ENCODE measurements at regions not wholly inside any gene's neighbourhood (a gene's known extent, or its start where the extent isn't known, plus 50 kb on each side); places are given as distances from the start of the nearest gene placed in this dataset.

DNA sequence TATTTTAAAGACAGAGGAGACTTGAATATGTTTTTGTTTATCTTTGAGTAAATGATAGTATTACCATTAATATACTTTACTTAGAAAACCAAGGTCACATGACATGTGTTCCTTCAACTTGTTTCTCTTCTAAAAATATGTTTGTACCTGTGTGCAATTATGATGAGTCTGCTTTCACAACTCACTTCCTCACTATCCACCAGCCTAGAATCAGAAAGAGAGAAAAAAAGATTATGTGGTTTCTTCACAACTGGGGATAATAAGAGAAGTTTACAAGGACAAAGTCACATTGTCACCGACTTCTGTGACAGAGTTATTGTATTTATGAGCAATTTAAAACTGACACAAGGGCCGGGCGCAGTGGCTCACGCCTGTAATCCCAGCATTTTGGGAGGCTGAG is 1112.1 kb downstream of the RPA4 start:
- H3K4me1 Mint-ChIP-seq (ENCODE audit: low read depth) = no peaks in the 10 kb centered on the region
- no peak overlapping the region for H3K27ac Mint-ChIP-seq
- no peaks in the 10 kb centered on the region for H3K36me3 Mint-ChIP-seq (ENCODE audit: low read depth)
- DNase-seq = no peak
- CTCF ChIA-PET = no interaction called here
- no peak overlapping the region for H3K4me3 Mint-ChIP-seq
- H3K27me3 Mint-ChIP-seq (ENCODE audit: low read depth) = no peaks in the 10 kb centered on the region
- intact Hi-C loops (cut with micrococcal nuclease) = no loop called here
- H3K9me3 Mint-ChIP-seq = no peaks in the 10 kb centered on the region

DNA sequence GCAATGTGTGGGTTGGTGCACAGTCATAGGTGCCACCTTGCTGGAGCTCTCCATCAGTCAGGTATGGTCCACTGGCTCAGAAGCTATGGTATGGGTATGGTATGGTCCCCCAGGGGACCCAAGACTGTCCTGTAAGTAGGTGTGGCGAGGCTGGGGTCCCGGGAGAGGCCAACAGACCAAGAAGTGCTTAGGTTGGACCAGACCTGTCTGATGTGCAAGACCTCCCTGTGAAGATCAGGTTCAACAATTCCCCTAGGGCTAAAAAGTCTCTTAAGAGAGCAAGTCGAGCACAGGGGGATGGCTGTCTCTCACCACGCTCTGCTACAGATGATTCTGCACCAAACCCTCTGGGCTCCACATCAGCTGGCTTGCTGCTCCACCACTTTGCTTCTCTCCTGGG is 1145.0 kb downstream of the RPA4 start:
- H3K4me3 Mint-ChIP-seq = no peak overlapping the region
- no peaks in the 10 kb centered on the region for H3K27me3 Mint-ChIP-seq (ENCODE audit: low read depth)
- H3K9me3 Mint-ChIP-seq = no peaks in the 10 kb centered on the region
- H3K4me1 Mint-ChIP-seq (ENCODE audit: low read depth) = no peaks in the 10 kb centered on the region
- H3K36me3 Mint-ChIP-seq (ENCODE audit: low read depth) = no peaks in the 10 kb centered on the region
- no peak overlapping the region for H3K27ac Mint-ChIP-seq
- intact Hi-C loops (cut with micrococcal nuclease) = no loop called here
- no peak for DNase-seq
- CTCF ChIA-PET = no interaction called here

DNA sequence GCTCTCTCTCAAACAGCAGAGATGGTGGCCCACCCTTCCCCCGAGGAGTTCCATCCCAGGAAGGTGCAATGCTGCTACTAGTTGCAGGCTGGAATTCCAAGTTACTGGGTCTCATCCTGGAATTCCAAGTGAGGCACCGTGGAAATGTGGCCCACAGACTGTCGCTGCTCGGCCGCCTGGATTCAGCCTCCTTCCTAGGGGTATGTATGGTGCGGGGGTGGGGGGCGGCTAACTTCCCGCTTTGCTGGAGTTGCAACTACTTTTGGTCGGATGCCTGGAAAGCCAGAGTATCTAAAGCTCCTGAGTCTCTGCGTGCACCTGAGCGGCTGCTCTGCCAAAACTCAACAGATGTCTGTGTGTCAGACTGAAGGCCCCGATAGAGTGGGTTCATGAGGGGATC is 1146.2 kb downstream of the RPA4 start:
- H3K9me3 Mint-ChIP-seq = no peaks in the 10 kb centered on the region
- no peak for DNase-seq
- no peak overlapping the region for H3K4me3 Mint-ChIP-seq

DNA sequence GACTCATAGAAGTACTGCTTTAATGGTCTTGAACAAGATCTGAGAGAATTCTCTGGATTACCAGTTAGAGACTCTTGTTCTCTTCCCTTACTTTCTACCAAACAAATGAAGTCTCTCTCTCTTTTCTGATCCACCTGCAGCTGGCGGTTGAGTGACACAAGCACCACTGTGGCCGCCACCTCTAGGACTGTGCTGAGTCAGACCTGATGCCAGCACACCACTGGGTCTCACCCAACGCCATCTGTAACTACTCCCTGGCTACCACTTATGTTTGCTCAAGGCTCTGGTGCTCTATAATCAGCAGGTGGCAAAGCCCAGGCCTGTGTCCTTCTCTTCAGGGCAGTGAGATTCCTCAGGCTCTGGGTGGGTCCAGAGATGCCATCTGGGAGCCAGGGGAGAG is 1173.5 kb downstream of the RPA4 start:
- intact Hi-C loops (cut with micrococcal nuclease) = no loop called here
- H3K27ac Mint-ChIP-seq = no peak overlapping the region
- H3K9me3 Mint-ChIP-seq = peaks cover 7% of the 10 kb centered on the region
- no peaks in the 10 kb centered on the region for H3K4me1 Mint-ChIP-seq (ENCODE audit: low read depth)
- no peaks in the 10 kb centered on the region for H3K36me3 Mint-ChIP-seq (ENCODE audit: low read depth)
- no peak for DNase-seq
- H3K27me3 Mint-ChIP-seq (ENCODE audit: low read depth) = no peaks in the 10 kb centered on the region
- CTCF ChIA-PET = no interaction called here
- H3K4me3 Mint-ChIP-seq = no peak overlapping the region

More for the DNA sequence above, 1146.2 kb downstream of the RPA4 start:
- no peaks in the 10 kb centered on the region for H3K36me3 Mint-ChIP-seq (ENCODE audit: low read depth)
- H3K27ac Mint-ChIP-seq = no peak overlapping the region
- intact Hi-C loops (cut with micrococcal nuclease) = no loop called here
- H3K4me1 Mint-ChIP-seq (ENCODE audit: low read depth) = no peaks in the 10 kb centered on the region
- no peaks in the 10 kb centered on the region for H3K27me3 Mint-ChIP-seq (ENCODE audit: low read depth)
- CTCF ChIA-PET = no interaction called here

DNA sequence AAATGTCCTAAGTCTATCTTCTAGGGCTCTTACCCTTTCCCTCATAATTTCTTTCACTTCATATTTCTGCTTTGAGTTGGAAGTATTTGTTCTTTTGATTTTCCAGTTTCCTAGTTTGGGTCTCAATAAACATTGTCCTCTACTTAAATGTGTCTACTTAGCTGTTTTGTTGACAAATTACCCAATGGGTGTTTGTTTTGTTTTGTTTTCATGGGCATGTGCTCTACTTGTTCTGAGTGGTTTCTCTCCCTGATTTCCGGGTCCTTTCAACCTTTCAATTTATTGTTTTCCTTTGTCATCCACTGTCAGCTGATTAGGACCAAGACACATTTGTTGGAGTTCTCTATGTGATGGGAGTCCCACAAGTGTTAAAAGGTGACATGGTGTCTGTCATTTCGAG is 1181.4 kb downstream of the RPA4 start:
- CTCF ChIA-PET = no interaction called here
- Mint-ChIP-seq H3K4me3 (no peak overlapping the region), H3K9me3 (no peaks in the 10 kb centered on the region), H3K27me3 (ENCODE audit: low read depth) (no peaks in the 10 kb centered on the region), H3K27ac (no peak overlapping the region), H3K4me1 (ENCODE audit: low read depth) (no peaks in the 10 kb centered on the region), H3K36me3 (ENCODE audit: low read depth) (no peaks in the 10 kb centered on the region)
- intact Hi-C loops (cut with micrococcal nuclease) = no loop called here
- DNase-seq = no peak

DNA sequence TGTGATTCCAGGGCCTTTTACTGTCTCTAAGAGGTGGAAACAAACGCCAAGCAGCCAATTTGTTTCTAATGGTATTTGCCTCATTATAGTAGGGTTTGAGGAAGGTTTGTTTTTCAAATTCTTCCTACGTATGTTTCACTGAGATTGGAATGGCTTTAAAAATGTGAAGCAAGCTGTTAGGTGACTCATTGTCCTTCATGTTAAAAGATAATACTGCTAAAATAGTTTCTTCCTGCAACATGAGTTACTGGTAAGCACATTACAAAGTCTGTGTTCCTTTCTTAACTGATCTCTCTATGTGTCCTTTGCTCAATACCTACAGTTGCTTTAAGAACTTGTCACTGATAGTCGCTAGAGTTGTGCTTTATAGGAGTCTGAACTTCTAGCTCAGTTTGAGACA is 1183.9 kb downstream of the RPA4 start:
- Mint-ChIP-seq H3K9me3 (no peaks in the 10 kb centered on the region), H3K4me3 (no peak overlapping the region), H3K27ac (no peak overlapping the region), H3K36me3 (ENCODE audit: low read depth) (no peaks in the 10 kb centered on the region), H3K27me3 (ENCODE audit: low read depth) (no peaks in the 10 kb centered on the region), H3K4me1 (ENCODE audit: low read depth) (no peaks in the 10 kb centered on the region)
- CTCF ChIA-PET = no interaction called here
- intact Hi-C loops (cut with micrococcal nuclease) = no loop called here
- no peak for DNase-seq

DNA sequence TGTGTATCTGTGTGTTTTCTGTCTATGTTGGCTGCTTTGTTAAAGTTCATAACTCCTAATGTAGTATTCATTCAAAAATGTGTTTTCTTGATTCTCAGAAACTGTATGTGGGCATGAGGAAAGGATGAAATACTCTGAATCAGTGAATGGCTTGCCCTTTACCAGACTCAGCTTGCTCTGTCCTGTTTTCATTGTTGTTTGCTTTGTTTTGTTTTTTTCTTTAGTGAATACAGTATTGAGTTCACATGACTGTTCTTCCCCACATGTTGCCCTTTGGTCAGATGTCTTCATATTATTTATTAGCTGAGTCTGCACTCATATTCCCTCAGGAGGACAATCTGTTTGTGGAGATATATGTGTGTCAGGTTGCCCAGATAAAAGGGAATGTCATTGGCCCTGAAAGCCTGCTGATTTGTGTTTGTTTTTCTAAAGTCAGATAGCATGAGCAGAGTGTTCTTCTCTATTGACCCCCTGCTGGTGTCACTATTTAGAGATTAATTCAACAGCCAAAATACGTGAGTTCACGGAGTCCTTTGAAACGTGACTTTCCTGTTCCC is 1184.4 kb downstream of the RPA4 start:
- no peaks in the 10 kb centered on the region for H3K4me1 Mint-ChIP-seq (ENCODE audit: low read depth)
- intact Hi-C loops (cut with micrococcal nuclease) = no loop called here
- H3K9me3 Mint-ChIP-seq = no peaks in the 10 kb centered on the region
- CTCF ChIA-PET = no interaction called here
- no peak for DNase-seq
- no peaks in the 10 kb centered on the region for H3K36me3 Mint-ChIP-seq (ENCODE audit: low read depth)
- H3K4me3 Mint-ChIP-seq = no peak overlapping the region
- no peak overlapping the region for H3K27ac Mint-ChIP-seq
- H3K27me3 Mint-ChIP-seq (ENCODE audit: low read depth) = no peaks in the 10 kb centered on the region

DNA sequence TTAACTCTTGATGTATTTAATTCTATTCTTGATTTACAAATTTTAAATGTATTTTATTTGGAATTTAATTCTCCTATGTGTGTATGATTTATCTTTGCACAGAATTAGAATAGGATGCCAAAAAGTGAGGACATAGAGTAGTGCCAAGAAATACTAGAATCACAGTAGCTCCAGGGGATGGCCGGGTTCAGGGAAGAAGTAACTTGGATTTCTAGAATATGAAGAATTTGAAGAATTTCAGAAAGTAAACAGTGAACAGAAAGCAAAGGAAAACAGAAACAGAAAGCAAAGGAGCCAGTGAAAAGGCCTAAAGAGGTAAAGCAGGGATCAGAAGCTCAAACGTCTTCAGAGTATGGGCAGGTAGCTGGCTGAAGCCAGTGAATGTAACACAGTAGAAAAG is 1187.6 kb downstream of the RPA4 start:
- Mint-ChIP-seq H3K9me3 (no peaks in the 10 kb centered on the region), H3K27me3 (ENCODE audit: low read depth) (no peaks in the 10 kb centered on the region), H3K27ac (no peak overlapping the region), H3K4me1 (ENCODE audit: low read depth) (no peaks in the 10 kb centered on the region), H3K4me3 (no peak overlapping the region), H3K36me3 (ENCODE audit: low read depth) (no peaks in the 10 kb centered on the region)
- intact Hi-C loops (cut with micrococcal nuclease) = no loop called here
- CTCF ChIA-PET = no interaction called here
- DNase-seq = no peak

DNA sequence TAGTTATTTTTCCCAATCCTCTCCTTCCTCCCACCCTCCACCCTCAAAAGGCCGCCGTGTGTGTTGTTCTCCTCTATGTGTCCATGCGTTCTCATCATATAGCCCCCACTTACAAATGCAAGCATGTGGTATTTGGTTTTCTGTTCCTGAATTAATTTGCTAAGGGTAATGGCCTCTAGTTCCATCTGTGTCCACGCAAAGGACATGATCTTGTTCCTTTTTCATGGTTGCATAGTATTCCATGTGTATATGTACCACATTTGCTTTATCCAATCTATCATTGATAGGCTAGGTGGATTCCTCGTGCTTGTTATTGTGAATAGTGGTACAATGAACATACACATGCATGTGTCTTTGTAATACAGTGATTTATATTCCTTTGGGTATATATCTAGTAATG is 1193.7 kb downstream of the RPA4 start:
- Mint-ChIP-seq H3K27me3 (ENCODE audit: low read depth) (no peaks in the 10 kb centered on the region), H3K4me1 (ENCODE audit: low read depth) (no peaks in the 10 kb centered on the region), H3K4me3 (no peak overlapping the region), H3K9me3 (no peaks in the 10 kb centered on the region), H3K27ac (no peak overlapping the region), H3K36me3 (ENCODE audit: low read depth) (no peaks in the 10 kb centered on the region)
- DNase-seq = no peak
- CTCF ChIA-PET = no interaction called here
- intact Hi-C loops (cut with micrococcal nuclease) = no loop called here

DNA sequence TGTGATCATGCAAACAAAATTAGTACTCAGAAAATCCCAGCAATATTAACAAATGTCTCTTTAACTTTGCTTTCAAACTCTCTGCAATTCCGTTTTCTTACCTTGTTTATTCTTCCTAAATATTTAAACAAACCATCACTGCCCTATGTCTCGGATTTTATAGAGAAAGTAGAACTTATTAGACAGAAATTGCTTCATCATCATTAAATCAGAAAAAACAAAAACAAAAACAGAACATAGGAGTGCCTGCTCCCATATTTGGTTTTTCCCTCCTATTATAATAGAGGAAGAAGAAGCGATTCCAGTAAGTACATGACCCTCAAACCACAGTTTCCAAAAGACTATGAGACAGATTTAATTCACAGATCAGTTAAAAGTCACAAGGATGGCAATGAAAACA is 1228.0 kb downstream of the RPA4 start:
- Mint-ChIP-seq H3K4me1 (ENCODE audit: low read depth) (no peaks in the 10 kb centered on the region), H3K9me3 (no peaks in the 10 kb centered on the region), H3K27ac (no peak overlapping the region), H3K27me3 (ENCODE audit: low read depth) (no peaks in the 10 kb centered on the region), H3K4me3 (no peak overlapping the region), H3K36me3 (ENCODE audit: low read depth) (no peaks in the 10 kb centered on the region)
- CTCF ChIA-PET = no interaction called here
- intact Hi-C loops (cut with micrococcal nuclease) = no loop called here
- DNase-seq = no peak

DNA sequence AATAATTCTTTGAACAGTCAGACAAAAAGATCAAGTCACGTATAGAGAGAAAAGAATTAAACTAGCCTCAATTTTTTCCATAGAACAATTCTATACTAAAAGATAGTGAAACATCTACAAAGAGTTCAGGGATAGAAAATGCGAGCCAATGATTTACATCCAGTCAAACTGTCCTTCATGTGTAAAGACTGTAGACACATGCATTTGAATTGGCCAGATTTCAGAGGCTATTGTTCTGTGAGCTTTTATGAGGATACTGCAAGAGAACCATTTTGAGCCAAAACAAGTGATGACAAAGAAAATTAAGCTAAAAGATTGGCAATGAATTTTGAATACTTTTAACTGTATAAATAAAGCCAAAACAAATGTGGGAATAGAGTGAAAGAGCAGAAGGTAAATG is 1230.3 kb downstream of the RPA4 start:
- CTCF ChIA-PET = no interaction called here
- H3K4me1 Mint-ChIP-seq (ENCODE audit: low read depth) = no peaks in the 10 kb centered on the region
- H3K4me3 Mint-ChIP-seq = no peak overlapping the region
- no peaks in the 10 kb centered on the region for H3K27me3 Mint-ChIP-seq (ENCODE audit: low read depth)
- H3K36me3 Mint-ChIP-seq (ENCODE audit: low read depth) = no peaks in the 10 kb centered on the region
- no peak for DNase-seq
- H3K27ac Mint-ChIP-seq = no peak overlapping the region
- H3K9me3 Mint-ChIP-seq = no peaks in the 10 kb centered on the region
- intact Hi-C loops (cut with micrococcal nuclease) = no loop called here

DNA sequence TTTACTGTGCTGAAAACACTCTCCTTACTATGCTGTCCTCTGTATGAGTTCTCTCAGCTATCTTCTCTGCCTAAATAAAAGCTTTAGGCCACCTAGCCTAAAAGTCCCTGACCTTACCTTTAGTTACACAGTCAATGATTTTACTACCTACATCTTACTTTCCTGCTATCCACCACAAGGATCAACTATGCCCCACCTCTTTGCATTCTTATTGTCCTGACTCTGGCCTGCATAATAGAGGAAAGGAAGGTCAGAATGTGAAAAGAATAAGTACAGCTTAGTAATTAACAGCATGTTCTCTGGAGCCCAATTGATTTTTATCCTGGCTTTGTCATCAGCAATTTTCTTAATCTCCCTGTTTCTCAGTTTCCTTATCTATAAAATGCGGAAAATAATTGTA is 1257.8 kb downstream of the RPA4 start:
- no peaks in the 10 kb centered on the region for H3K9me3 Mint-ChIP-seq
- no peaks in the 10 kb centered on the region for H3K36me3 Mint-ChIP-seq (ENCODE audit: low read depth)
- H3K4me1 Mint-ChIP-seq (ENCODE audit: low read depth) = no peaks in the 10 kb centered on the region
- DNase-seq = no peak
- H3K4me3 Mint-ChIP-seq = no peak overlapping the region
- CTCF ChIA-PET = no interaction called here
- no peak overlapping the region for H3K27ac Mint-ChIP-seq
- H3K27me3 Mint-ChIP-seq (ENCODE audit: low read depth) = no peaks in the 10 kb centered on the region
- intact Hi-C loops (cut with micrococcal nuclease) = no loop called here

DNA sequence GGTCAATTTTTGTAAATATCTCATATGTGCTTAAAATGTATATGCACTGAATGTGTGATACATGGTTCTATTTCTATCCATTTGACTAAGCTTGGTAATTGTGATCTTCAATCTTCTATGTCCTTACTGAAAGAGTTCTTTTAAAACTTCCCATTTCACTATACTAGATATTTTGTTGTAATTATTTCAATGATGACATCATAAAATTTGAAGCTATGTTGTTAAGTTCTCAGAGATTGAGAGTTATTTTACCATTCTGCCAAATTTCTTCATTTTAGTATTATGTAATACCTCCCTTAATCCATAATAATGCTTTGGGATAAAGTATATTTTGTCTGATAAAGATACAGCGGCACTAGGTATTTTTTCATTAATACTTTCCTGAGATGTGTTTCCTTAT is 1307.3 kb downstream of the RPA4 start:
- intact Hi-C loops (cut with micrococcal nuclease) = no loop called here
- H3K4me1 Mint-ChIP-seq (ENCODE audit: low read depth) = no peaks in the 10 kb centered on the region

DNA sequence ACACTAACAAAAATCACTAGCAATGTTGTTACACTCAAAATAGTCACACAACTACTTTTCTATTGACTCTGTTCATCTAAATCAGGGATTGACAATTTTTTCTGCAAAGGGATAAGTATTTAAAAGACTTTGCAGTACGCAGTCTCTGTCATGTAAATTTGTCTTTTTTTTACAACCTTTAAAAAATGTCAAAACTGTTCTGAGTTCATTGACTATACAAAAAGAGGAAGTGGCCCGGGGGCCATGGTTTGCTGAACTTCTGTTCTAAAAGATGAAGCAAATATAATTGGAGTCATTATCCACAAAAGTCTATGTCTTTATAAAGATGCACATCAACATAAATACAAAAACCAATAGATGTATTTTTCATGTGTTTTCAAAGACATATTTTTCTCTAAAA is 1310.3 kb downstream of the RPA4 start:
- no peaks in the 10 kb centered on the region for H3K36me3 Mint-ChIP-seq (ENCODE audit: low read depth)
- CTCF ChIA-PET = no interaction called here
- H3K9me3 Mint-ChIP-seq = no peaks in the 10 kb centered on the region

More for the DNA sequence above, 1307.3 kb downstream of the RPA4 start:
- CTCF ChIA-PET = no interaction called here
- Mint-ChIP-seq H3K4me3 (no peak overlapping the region), H3K27ac (no peak overlapping the region), H3K36me3 (ENCODE audit: low read depth) (no peaks in the 10 kb centered on the region), H3K9me3 (no peaks in the 10 kb centered on the region), H3K27me3 (ENCODE audit: low read depth) (no peaks in the 10 kb centered on the region)
- DNase-seq = no peak

More for the DNA sequence above, 1310.3 kb downstream of the RPA4 start:
- no peaks in the 10 kb centered on the region for H3K4me1 Mint-ChIP-seq (ENCODE audit: low read depth)
- no peak overlapping the region for H3K27ac Mint-ChIP-seq
- no peak overlapping the region for H3K4me3 Mint-ChIP-seq
- H3K27me3 Mint-ChIP-seq (ENCODE audit: low read depth) = no peaks in the 10 kb centered on the region
- no peak for DNase-seq
- intact Hi-C loops (cut with micrococcal nuclease) = no loop called here

All from activated naive CD4-positive, alpha-beta T cell treated with anti-CD3 and anti-CD28 coated beads for 36 hours (primary cell).